Ramos (cell line): ENCODE measurements at regions not wholly inside any gene's neighbourhood (a gene's known extent, or its start where the extent isn't known, plus 50 kb on each side); places are given as distances from the start of the nearest gene placed in this dataset.
"Not testable (repeated sequence)": the region's sequence is repeated elsewhere in the genome, so short reads cannot be mapped to it uniquely, and the experiment has no call there.

ENCODE experiments used
- in situ Hi-C: fragments of 300-500 bp; cut with MboI; formaldehyde crosslinking; loops from one replicate; pipeline ENCODE4 v1.14.3; 2022; ENCODE audit warnings: low sequenced_read_pairs; ENCODE audit not compliant: unreplicated experiment

GRCh38 chr7:25722856-25723255 is 429.1 kb upstream of the NFE2L3 start:
- in situ Hi-C loops, result no loop called here

- in situ Hi-C loops, result no loop called here
These were observed 426.5 kb upstream of the NFE2L3 start for GRCh38 chr7:25725451-25725850.

GRCh38 chr7:25726170-25726780 is 425.7 kb upstream of the NFE2L3 start:
- in situ Hi-C loops, result no loop called here

GRCh38 chr7:25726781-25727311 is 425.2 kb upstream of the NFE2L3 start:
- in situ Hi-C loops, result no loop called here

GRCh38 chr7:25727446-25727845 is 424.6 kb upstream of the NFE2L3 start:
- in situ Hi-C loops, result no loop called here

GRCh38 chr7:25727876-25728275 is 424.1 kb upstream of the NFE2L3 start:
- in situ Hi-C loops, result no loop called here

- in situ Hi-C loops, result no loop called here
These were observed 420.7 kb upstream of the NFE2L3 start for GRCh38 chr7:25731068-25731845.

- in situ Hi-C loops, result no loop called here
These were observed 420.2 kb upstream of the NFE2L3 start for GRCh38 chr7:25731846-25732245.

GRCh38 chr7:25732766-25733217 is 419.2 kb upstream of the NFE2L3 start:
- in situ Hi-C loops, result no loop called here

GRCh38 chr7:25735674-25736242 is 416.2 kb upstream of the NFE2L3 start:
- in situ Hi-C loops, result no loop called here

- in situ Hi-C loops, result no loop called here
These were observed 413.5 kb upstream of the NFE2L3 start for GRCh38 chr7:25738528-25738927.

- in situ Hi-C loops, result no loop called here
These were observed 412.9 kb upstream of the NFE2L3 start for GRCh38 chr7:25739143-25739542.

- in situ Hi-C loops, result no loop called here
These were observed 409.7 kb upstream of the NFE2L3 start for GRCh38 chr7:25742316-25742715.

- in situ Hi-C loops, result not testable (repeated sequence)
These were observed 408.1 kb upstream of the NFE2L3 start for GRCh38 chr7:25743670-25744451.

GRCh38 chr7:25750744-25751508 is 401.1 kb upstream of the NFE2L3 start:
- in situ Hi-C loops, result no loop called here

GRCh38 chr7:25752154-25752553 is 399.8 kb upstream of the NFE2L3 start:
- in situ Hi-C loops, result no loop called here

GRCh38 chr7:25752967-25753791 is 398.8 kb upstream of the NFE2L3 start:
- in situ Hi-C loops, result no loop called here

- in situ Hi-C loops, result no loop called here
These were observed 398.2 kb upstream of the NFE2L3 start for GRCh38 chr7:25753837-25754236.

GRCh38 chr7:25754333-25754732 is 397.7 kb upstream of the NFE2L3 start:
- in situ Hi-C loops, result no loop called here
